Aorta (tissue), 5 donors: ENCODE measurements at regions not wholly inside any gene's neighbourhood (a gene's known extent, or its start where the extent isn't known, plus 50 kb on each side); places are given as distances from the start of the nearest gene placed in this dataset.

Experiments used
- ATAC-seq: fragments of 200-7000 bp; cut with Tn5 transposase; one replicate; pipeline ENCODE4 v1.9.1; 2022; ENCODE audit warnings: moderate library complexity; ENCODE audit not compliant: low FRiP score
- DNase-seq, 2 donors: peaks; one replicate each; pipeline ENCODE4 v3.0.0-alpha.2; 2020
- H3K27ac ChIP-seq, 2 donors: one replicate each; pipeline ENCODE4 v1.5.1; 2013; ENCODE audit warnings: low read length in 2 of 2, mild to moderate bottlenecking in 2 of 2, moderate library complexity in 2 of 2, control low read depth in 1 of 2, inconsistent platforms in 1 of 2, low read depth in 1 of 2
- H3K27me3 ChIP-seq, 2 donors: one replicate each; pipeline ENCODE4 v1.6.1; 2013; ENCODE audit warnings: control low read depth in 1 of 2, low read length in 1 of 2, mild to moderate bottlenecking in 1 of 2, moderate library complexity in 1 of 2; ENCODE audit not compliant: insufficient read depth in 2 of 2, control insufficient read depth in 1 of 2
- H3K36me3 ChIP-seq, 2 donors: one replicate each; pipeline ENCODE4 v1.6.1; 2013; ENCODE audit warnings: control low read depth in 1 of 2, low read length in 1 of 2, mild to moderate bottlenecking in 1 of 2; ENCODE audit not compliant: insufficient read depth in 2 of 2, control insufficient read depth in 1 of 2
- H3K4me1 ChIP-seq, 2 donors: one replicate each; pipeline ENCODE4 v1.6.1; 2013; ENCODE audit warnings: low read length in 2 of 2, control low read depth in 1 of 2, mild to moderate bottlenecking in 1 of 2, moderate library complexity in 1 of 2; ENCODE audit not compliant: insufficient read depth in 2 of 2, control insufficient read depth in 1 of 2
- H3K4me3 ChIP-seq, 2 donors: one replicate each; pipeline ENCODE4 v1.5.1; 2013; ENCODE audit warnings: low read length in 2 of 2, control low read depth in 1 of 2, mild to moderate bottlenecking in 1 of 2
- H3K9me3 ChIP-seq: one replicate; pipeline ENCODE4 v1.6.1; 2013; ENCODE audit warnings: mild to moderate bottlenecking, low read length; ENCODE audit not compliant: control insufficient read depth
- WGBS, 2 donors: extraction: QIAGEN DNeasy Blood & Tissue Kit; methylation state at CpG; one replicate each; pipeline ENCODE4 v1.1.7; 2013; 5-methylcytosine and 5-hydroxymethylcytosine counted together
- intact Hi-C, 2 donors: fragments of 100-400 bp; cut with DNase I; formaldehyde crosslinking; loops; one replicate each; pipeline versions ENCODE4 v1.14.2 to v1.15.0; 2022
- donor health status: healthy with polysubstance abuse.
- donor health status: Bipolar disorder and iron deficiency.
- donor health status: DM: no; HTN: no; CAD: no.
- donor health status: DM: no; HTN: no; CAD: no.
- donor health status: DM: yes; HTN: yes; CAD: no.

GRCh38 chr10:128776673-128777252, 650.5 kb upstream of the MKI67 start:
- 56 to 58% methylated on average over 9 of the region's 9 CpGs for WGBS, 2 donors
- no peaks in the 10 kb centered on the region for H3K4me1 ChIP-seq
- no peak overlapping the region for H3K4me3 ChIP-seq
- H3K27ac ChIP-seq: no peak overlapping the region
- H3K36me3 ChIP-seq: no peaks in the 10 kb centered on the region
- no peaks in the 10 kb centered on the region for H3K27me3 ChIP-seq
- ATAC-seq (no peak), DNase-seq (no peak)
- H3K9me3 ChIP-seq: peaks cover 1% of the 10 kb centered on the region
- intact Hi-C loops: no loop called here

DNA sequence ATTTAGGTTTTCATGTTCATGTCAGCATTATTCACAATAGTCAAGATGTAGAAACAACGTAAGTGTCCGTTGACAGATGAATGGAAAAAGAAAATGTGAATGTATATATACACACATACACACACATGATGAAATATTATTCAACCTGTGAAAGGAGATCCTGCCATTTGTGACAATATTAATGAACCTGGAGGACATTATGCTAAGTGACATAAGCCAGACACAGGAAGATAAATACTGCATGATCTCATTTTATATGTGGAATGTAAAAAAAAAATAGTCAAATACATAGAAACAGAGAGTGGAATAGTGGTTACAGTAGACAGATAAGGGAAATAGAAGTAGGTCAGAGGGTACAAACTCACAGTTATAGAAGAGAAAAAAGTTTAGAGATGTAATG, 651.1 kb upstream of the MKI67 start:
- WGBS, 2 donors: 34 to 41% methylated on average over 2 of the region's 2 CpGs
- Histone ChIP-seq H3K4me3 (no peak overlapping the region), H3K36me3 (no peaks in the 10 kb centered on the region), H3K4me1 (no peaks in the 10 kb centered on the region), H3K27ac (no peak overlapping the region), H3K9me3 (peaks cover 1% of the 10 kb centered on the region), H3K27me3 (no peaks in the 10 kb centered on the region)
- intact Hi-C loops: no loop called here
- ATAC-seq (no peak), DNase-seq (no peak)

DNA sequence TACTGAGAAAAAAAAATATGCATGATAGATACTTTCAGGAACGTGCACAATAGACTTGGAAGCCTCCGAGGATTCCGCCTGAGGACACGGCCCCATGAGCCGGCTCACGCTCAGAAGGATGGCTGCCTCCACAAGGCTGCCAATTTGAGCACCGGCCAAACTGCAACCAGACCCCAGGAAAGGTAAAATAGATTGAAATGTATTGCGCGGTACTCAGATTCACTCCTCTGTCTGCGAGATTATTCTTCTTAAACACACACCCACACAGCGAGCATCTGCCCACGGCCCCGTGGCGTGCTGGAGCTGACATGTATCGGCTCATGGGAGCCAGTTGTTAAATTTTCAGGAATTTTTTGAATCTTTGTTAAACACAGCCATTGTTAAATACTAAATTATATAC, 653.2 kb upstream of the MKI67 start:
- Histone ChIP-seq H3K9me3 (peaks cover 1% of the 10 kb centered on the region), H3K27ac (no peak overlapping the region), H3K27me3 (no peaks in the 10 kb centered on the region), H3K36me3 (no peaks in the 10 kb centered on the region), H3K4me1 (no peaks in the 10 kb centered on the region), H3K4me3 (no peak overlapping the region)
- ATAC-seq (no peak), DNase-seq (no peak)
- WGBS, 2 donors: 94 to 96% methylated on average over 15 of the region's 15 CpGs
- intact Hi-C loops: no loop called here

GRCh38 chr10:128780156-128780761, 654.0 kb upstream of the MKI67 start:
- Histone ChIP-seq H3K4me3 (no peak overlapping the region), H3K36me3 (no peaks in the 10 kb centered on the region), H3K9me3 (peaks cover 1% of the 10 kb centered on the region), H3K27ac (no peak overlapping the region), H3K27me3 (no peaks in the 10 kb centered on the region), H3K4me1 (no peaks in the 10 kb centered on the region)
- ATAC-seq (no peak), DNase-seq (no peak)
- 9 to 18% methylated on average over 9 of the region's 9 CpGs for WGBS, 2 donors
- intact Hi-C loops: no loop called here

- Histone ChIP-seq H3K27ac (no peak overlapping the region), H3K36me3 (no peaks in the 10 kb centered on the region), H3K27me3 (no peaks in the 10 kb centered on the region), H3K4me3 (no peak overlapping the region), H3K4me1 (no peaks in the 10 kb centered on the region), H3K9me3 (peaks cover 1% of the 10 kb centered on the region)
- no peak for DNase-seq
- 73 to 88% methylated on average over 3 of the region's 3 CpGs for WGBS, 2 donors
- no peak for ATAC-seq
- intact Hi-C loops: no loop called here
These were observed 655.4 kb upstream of the MKI67 start for GRCh38 chr10:128781637-128782036.

DNA sequence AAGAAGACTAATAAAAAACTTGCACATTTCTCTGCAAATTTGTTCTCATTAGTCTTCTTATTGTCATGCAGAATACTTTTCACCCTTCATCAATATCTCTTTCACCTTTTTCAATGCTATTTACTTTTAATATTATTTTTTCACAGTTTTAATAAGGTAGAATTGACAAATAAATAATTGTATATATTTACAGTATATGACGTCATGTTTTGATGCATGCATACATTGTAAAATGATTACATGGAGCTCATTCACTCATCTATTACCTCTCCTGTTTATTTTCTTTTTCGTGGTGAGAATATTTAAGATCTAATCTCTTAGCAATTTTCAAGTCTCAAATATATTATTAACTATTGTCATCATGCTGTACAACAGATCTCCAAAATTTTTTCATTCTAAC, 658.2 kb upstream of the MKI67 start:
- no peak for DNase-seq
- WGBS, 2 donors: 59 to 72% methylated on average over 2 of the region's 2 CpGs
- Histone ChIP-seq H3K4me1 (no peaks in the 10 kb centered on the region), H3K27ac (no peak overlapping the region), H3K27me3 (no peaks in the 10 kb centered on the region), H3K4me3 (no peak overlapping the region), H3K36me3 (no peaks in the 10 kb centered on the region), H3K9me3 (peaks cover 1% of the 10 kb centered on the region)
- no peak for ATAC-seq
- intact Hi-C loops: no loop called here

GRCh38 chr10:128792426-128793140, 666.4 kb upstream of the MKI67 start:
- Histone ChIP-seq H3K36me3 (no peaks in the 10 kb centered on the region), H3K4me3 (no peak overlapping the region), H3K27ac (no peak overlapping the region), H3K27me3 (no peaks in the 10 kb centered on the region), H3K4me1 (no peaks in the 10 kb centered on the region), H3K9me3 (no peaks in the 10 kb centered on the region)
- intact Hi-C loops: no loop called here
- no peak for DNase-seq
- WGBS, 2 donors: 85 to 90% methylated on average over 9 of the region's 9 CpGs
- no peak for ATAC-seq

GRCh38 chr10:128793726-128794655, 667.8 kb upstream of the MKI67 start:
- intact Hi-C loops: no loop called here
- DNase-seq: no peak
- WGBS, 2 donors: 90 to 91% methylated on average over 10 of the region's 10 CpGs

More at GRCh38 chr10:128793726-128794655, 667.8 kb upstream of the MKI67 start:
- Histone ChIP-seq H3K27me3 (no peaks in the 10 kb centered on the region), H3K27ac (no peak overlapping the region), H3K4me3 (no peak overlapping the region), H3K9me3 (no peaks in the 10 kb centered on the region), H3K36me3 (no peaks in the 10 kb centered on the region), H3K4me1 (no peaks in the 10 kb centered on the region)
- ATAC-seq: no peak
